HG03066 (cell line): ENCODE measurements at regions not wholly inside any gene's neighbourhood (a gene's known extent, or its start where the extent isn't known, plus 50 kb on each side); places are given as distances from the start of the nearest gene placed in this dataset.

Experiments
- ATAC-seq: cut with Tn5 transposase; IDR thresholded peaks from one replicate; pipeline ENCODE4 v1.9.1; 2021; ENCODE audit warnings: low read depth; ENCODE audit not compliant: unreplicated experiment

GRCh38 chr13:21757763-21758162 lies 86.9 kb downstream of the FGF9 start:
- ATAC-seq: no peak

GRCh38 chr13:21758441-21758840 lies 87.6 kb downstream of the FGF9 start:
- ATAC-seq: no peak

- no peak for ATAC-seq
Observed at GRCh38 chr13:21759463-21759862, 88.6 kb downstream of the FGF9 start.

GRCh38 chr13:21759911-21760310 lies 89.0 kb downstream of the FGF9 start:
- ATAC-seq: no peak

GRCh38 chr13:21761770-21762169 lies 90.9 kb downstream of the FGF9 start:
- no peak for ATAC-seq

GRCh38 chr13:21762512-21762911 lies 91.6 kb downstream of the FGF9 start:
- no peak for ATAC-seq

- no peak for ATAC-seq
Observed at GRCh38 chr13:21767032-21767431, 96.2 kb downstream of the FGF9 start.

GRCh38 chr13:21771075-21771474 lies 100.2 kb downstream of the FGF9 start:
- ATAC-seq: no peak

GRCh38 chr13:21777166-21777565 lies 106.3 kb downstream of the FGF9 start:
- no peak for ATAC-seq

- ATAC-seq: no peak
Observed at GRCh38 chr13:21777813-21778212, 106.9 kb downstream of the FGF9 start.

GRCh38 chr13:21782736-21783135 lies 111.9 kb downstream of the FGF9 start:
- no peak for ATAC-seq

- ATAC-seq: no peak
Observed at GRCh38 chr13:21785990-21786389, 115.1 kb downstream of the FGF9 start.

- ATAC-seq: no peak
Observed at GRCh38 chr13:21796066-21796465, 125.2 kb downstream of the FGF9 start.

- ATAC-seq: no peak
Observed at GRCh38 chr13:21796775-21797514, 126.1 kb downstream of the FGF9 start.

- ATAC-seq: no peak
Observed at GRCh38 chr13:21797736-21798135, 126.9 kb downstream of the FGF9 start.

GRCh38 chr13:21798181-21798580 lies 127.3 kb downstream of the FGF9 start:
- no peak for ATAC-seq

GRCh38 chr13:21799671-21800070 lies 128.8 kb downstream of the FGF9 start:
- ATAC-seq: no peak

- ATAC-seq: no peak
Observed at GRCh38 chr13:21800837-21801616, 130.2 kb downstream of the FGF9 start.

GRCh38 chr13:21805733-21806132 lies 134.9 kb downstream of the FGF9 start:
- no peak for ATAC-seq

- no peak for ATAC-seq
Observed at GRCh38 chr13:21812192-21812626, 141.3 kb downstream of the FGF9 start.

GRCh38 chr13:21813110-21813509 lies 142.2 kb downstream of the FGF9 start:
- no peak for ATAC-seq

- ATAC-seq: no peak
Observed at GRCh38 chr13:21813844-21814243, 143.0 kb downstream of the FGF9 start.
